ENCODE measurements at regions not wholly inside any gene's neighbourhood (a gene's known extent, or its start where the extent isn't known, plus 50 kb on each side); places are given as distances from the start of the nearest gene placed in this dataset.
"Not testable (repeated sequence)": the region's sequence is repeated elsewhere in the genome, so short reads cannot be mapped to it uniquely, and the experiment has no call there.

- CTCF ChIA-PET, result not testable (repeated sequence)
These were observed 212.0 kb downstream of the CDY2B start for GRCh38 chrY:17668037-17668436.

GRCh38 chrY:17643052-17643451, 237.0 kb downstream of the CDY2B start:
- DNase-seq; H3K4me3 Mint-ChIP-seq; H3K4me1 Mint-ChIP-seq; CTCF ChIA-PET; H3K9me3 Mint-ChIP-seq (ENCODE audit: low read depth); H3K27ac Mint-ChIP-seq; H3K27me3 Mint-ChIP-seq; H3K36me3 Mint-ChIP-seq; ATAC-seq: not testable (repeated sequence)

More at GRCh38 chrY:17668037-17668436, 212.0 kb downstream of the CDY2B start:
- not testable (repeated sequence) for H3K36me3 Mint-ChIP-seq; H3K9me3 Mint-ChIP-seq (ENCODE audit: low read depth); H3K27ac Mint-ChIP-seq; H3K27me3 Mint-ChIP-seq; H3K4me3 Mint-ChIP-seq; ATAC-seq; DNase-seq; H3K4me1 Mint-ChIP-seq

- H3K4me1 Mint-ChIP-seq; ATAC-seq; H3K27ac Mint-ChIP-seq; H3K4me3 Mint-ChIP-seq; CTCF ChIA-PET; DNase-seq; H3K9me3 Mint-ChIP-seq (ENCODE audit: low read depth); H3K27me3 Mint-ChIP-seq; H3K36me3 Mint-ChIP-seq: not testable (repeated sequence)
These were observed 245.5 kb downstream of the CDY2B start for GRCh38 chrY:17634484-17634883.

DNA sequence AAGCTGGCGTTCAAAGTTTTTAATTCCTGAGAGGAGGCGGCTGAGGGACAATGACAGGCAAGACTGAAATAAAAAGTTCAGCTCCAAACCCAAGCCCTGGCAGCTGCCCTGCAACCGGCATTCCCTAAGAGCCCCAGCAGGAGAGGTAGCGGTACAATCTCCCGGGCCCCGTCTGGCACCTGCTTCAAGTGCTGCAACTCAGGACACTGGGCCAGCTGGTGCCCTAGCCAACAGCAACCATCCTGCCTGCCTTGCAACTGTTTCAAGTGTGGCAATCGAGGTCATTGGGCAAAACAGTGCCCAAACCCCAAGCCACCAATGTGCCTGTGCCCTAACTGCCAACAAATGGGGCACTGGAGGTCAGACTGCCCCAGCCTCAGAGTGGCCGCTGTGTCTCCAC, 268.8 kb downstream of the CDY2B start:
- H3K27me3 Mint-ChIP-seq; ATAC-seq; H3K4me3 Mint-ChIP-seq; H3K4me1 Mint-ChIP-seq; H3K9me3 Mint-ChIP-seq (ENCODE audit: low read depth); CTCF ChIA-PET; H3K36me3 Mint-ChIP-seq; DNase-seq; H3K27ac Mint-ChIP-seq: not testable (repeated sequence)

GRCh38 chrY:17610649-17611048, 269.4 kb downstream of the CDY2B start:
- H3K27ac Mint-ChIP-seq; H3K27me3 Mint-ChIP-seq; H3K4me3 Mint-ChIP-seq; H3K4me1 Mint-ChIP-seq; CTCF ChIA-PET; H3K36me3 Mint-ChIP-seq; DNase-seq; H3K9me3 Mint-ChIP-seq (ENCODE audit: low read depth); ATAC-seq: not testable (repeated sequence)

GRCh38 chrY:17607150-17607549, 272.9 kb downstream of the CDY2B start:
- DNase-seq; CTCF ChIA-PET; H3K36me3 Mint-ChIP-seq; H3K9me3 Mint-ChIP-seq (ENCODE audit: low read depth); H3K4me1 Mint-ChIP-seq; H3K4me3 Mint-ChIP-seq; H3K27ac Mint-ChIP-seq; H3K27me3 Mint-ChIP-seq; ATAC-seq: not testable (repeated sequence)

DNA sequence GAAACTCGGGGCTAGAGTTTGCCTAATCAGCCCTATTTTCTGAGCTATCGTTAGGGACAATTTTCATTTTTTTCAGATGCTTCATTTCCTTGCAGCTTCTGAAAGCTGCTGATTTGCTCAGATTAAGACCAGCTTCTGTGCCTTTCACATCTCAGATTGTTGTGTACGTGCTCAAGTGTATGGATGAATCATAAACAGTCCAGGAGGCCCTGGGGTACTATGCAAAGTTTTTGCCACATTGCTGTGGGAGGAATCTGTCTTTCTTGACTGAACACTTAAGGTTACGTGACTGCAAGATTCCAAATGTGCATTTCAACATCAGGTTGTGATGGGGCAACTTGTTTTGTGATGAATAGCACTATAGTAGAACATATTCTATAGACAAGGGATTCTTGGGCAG, 280.8 kb downstream of the CDY2B start:
- CTCF ChIA-PET; H3K9me3 Mint-ChIP-seq (ENCODE audit: low read depth); DNase-seq; H3K27ac Mint-ChIP-seq; H3K36me3 Mint-ChIP-seq; H3K27me3 Mint-ChIP-seq; ATAC-seq; H3K4me1 Mint-ChIP-seq; H3K4me3 Mint-ChIP-seq: not testable (repeated sequence)

DNA sequence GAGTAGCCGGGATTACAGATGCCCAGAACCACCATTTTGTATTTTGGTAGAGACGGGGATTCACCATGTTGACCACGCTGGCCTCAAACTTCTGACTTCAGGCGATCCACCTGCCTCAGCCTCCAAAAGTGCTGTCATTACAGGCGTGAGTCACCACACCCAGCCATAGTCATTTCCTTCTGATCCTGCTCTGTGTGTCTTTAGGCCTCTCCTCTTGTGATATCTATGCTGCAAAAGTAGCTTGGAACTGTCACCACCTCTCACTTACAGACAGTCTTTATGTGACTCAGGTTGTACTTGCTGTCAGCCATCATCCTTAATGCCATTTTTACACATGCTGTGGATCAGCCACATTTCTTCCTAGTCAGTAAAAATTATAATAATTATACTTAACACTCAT, 286.3 kb downstream of the CDY2B start:
- not testable (repeated sequence) for ATAC-seq, H3K27ac Mint-ChIP-seq

DNA sequence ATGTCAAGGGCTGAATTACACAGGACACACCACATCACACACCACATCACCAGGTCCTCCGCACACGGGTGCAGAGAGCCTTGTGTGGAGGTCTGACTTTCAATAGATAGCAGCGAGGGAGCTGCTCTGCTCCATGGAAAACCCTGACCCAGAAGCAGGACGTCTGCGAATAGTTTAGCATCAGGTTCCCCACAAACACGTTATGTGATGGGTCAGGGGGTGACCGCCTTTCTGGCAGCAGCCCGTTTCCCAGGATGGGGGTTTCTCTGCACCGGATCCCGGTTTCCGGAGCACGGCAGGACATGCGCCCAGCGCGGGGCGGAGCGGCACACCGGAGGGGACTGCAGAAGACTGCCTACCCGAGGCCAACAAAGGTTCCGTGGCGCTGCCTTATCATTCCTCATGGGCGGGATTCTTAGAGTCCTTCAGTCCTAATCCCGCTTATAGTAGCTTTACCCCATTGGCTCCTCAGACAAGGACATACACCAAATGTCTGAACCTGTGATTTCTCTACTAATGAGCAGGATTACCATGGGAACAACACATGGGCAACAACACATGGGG, 300.0 kb downstream of the CDY2B start:
- H3K4me3 Mint-ChIP-seq; H3K27me3 Mint-ChIP-seq; H3K4me1 Mint-ChIP-seq; ATAC-seq; H3K36me3 Mint-ChIP-seq; H3K27ac Mint-ChIP-seq; DNase-seq; H3K9me3 Mint-ChIP-seq (ENCODE audit: low read depth); CTCF ChIA-PET: not testable (repeated sequence)

More for the DNA sequence above, 286.3 kb downstream of the CDY2B start:
- H3K4me1 Mint-ChIP-seq; H3K9me3 Mint-ChIP-seq (ENCODE audit: low read depth); H3K27me3 Mint-ChIP-seq; H3K4me3 Mint-ChIP-seq; H3K36me3 Mint-ChIP-seq; CTCF ChIA-PET; DNase-seq: not testable (repeated sequence)

DNA sequence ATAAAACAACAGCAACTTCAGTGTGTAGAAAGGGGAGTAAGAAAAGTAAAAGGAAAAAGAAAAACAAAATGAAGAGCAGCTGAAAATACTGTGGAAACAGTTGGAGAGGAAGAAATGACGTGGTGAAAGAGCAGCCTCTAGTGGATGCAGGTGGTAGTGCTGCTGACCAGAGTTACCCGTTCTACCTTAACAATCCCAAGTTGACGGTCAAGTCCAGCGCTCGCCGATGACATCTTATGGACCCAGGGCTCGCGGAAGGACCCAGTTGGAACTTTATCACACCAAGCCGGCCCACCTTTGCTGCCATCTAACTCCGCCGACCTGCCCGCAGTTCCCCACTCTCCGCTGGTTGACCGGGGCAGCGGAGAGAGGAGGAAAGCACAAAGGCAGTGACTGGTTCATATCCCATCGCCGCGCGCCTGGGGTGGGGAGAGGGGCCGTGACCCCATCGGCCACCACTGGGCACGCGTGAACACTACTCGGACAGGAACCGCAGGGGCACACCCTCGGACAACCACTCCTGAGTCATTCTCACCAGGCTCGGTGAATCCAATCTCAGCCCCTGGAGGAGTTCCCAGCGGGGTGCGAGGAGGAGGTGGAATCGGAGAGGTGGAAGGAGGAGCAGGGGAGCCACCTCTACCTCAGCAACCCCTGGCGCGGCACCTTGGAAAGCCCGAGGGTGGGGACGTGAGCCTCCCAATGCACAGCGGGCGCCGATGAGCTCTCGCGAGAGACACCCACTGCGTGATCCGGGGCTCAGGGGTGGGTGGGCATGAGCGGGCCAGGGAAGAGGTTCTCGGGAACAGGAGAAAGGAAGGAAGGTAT, 300.7 kb downstream of the CDY2B start:
- peak; percentile 49 for ATAC-seq

GRCh38 chrY:17563114-17563513, 316.9 kb downstream of the CDY2B start:
- DNase-seq; H3K4me3 Mint-ChIP-seq; H3K27me3 Mint-ChIP-seq; H3K27ac Mint-ChIP-seq; H3K36me3 Mint-ChIP-seq; ATAC-seq; H3K4me1 Mint-ChIP-seq; H3K9me3 Mint-ChIP-seq (ENCODE audit: low read depth); CTCF ChIA-PET: not testable (repeated sequence)

More for the DNA sequence above, 300.7 kb downstream of the CDY2B start:
- H3K27ac Mint-ChIP-seq; H3K9me3 Mint-ChIP-seq (ENCODE audit: low read depth); H3K36me3 Mint-ChIP-seq; CTCF ChIA-PET; H3K27me3 Mint-ChIP-seq; H3K4me1 Mint-ChIP-seq: not testable (repeated sequence)
- H3K4me3 Mint-ChIP-seq, result peak overlapping the region; percentile 42
- peak; percentile 2 for DNase-seq

Measured in activated CD8-positive, alpha-beta memory T cell treated with anti-CD3 and anti-CD28 coated beads, Interleukin-2, amount 10 ng/mL, durations not matched to agents 7 days and 5 days (primary cell).